ENCODE measurements at regions not wholly inside any gene's neighbourhood (a gene's known extent, or its start where the extent isn't known, plus 50 kb on each side); places are given as distances from the start of the nearest gene placed in this dataset.
"Not testable (repeated sequence)": the region's sequence is repeated elsewhere in the genome, so short reads cannot be mapped to it uniquely, and the experiment has no call there.

DNA sequence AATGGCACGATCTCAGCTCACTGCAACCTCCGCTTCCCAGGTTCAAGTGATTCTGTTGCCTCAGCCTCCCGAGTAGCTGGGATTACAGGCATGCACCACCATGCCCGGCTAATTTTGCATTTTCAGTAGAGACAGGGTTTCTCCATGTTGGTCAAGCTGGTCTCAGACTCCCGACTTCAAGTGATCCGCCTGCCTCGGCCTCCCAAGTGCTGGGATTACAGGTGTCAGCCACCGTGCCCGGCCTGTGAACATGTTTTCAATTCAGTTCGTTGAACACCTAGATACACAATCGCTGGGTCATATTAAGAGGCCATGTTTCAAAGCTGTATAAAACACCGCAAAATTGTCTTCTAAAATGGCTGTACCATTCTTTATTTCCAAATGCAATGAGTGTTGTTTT, 830.3 kb upstream of the TMPRSS15 start:
- not testable (repeated sequence) for FAIRE-seq

DNA sequence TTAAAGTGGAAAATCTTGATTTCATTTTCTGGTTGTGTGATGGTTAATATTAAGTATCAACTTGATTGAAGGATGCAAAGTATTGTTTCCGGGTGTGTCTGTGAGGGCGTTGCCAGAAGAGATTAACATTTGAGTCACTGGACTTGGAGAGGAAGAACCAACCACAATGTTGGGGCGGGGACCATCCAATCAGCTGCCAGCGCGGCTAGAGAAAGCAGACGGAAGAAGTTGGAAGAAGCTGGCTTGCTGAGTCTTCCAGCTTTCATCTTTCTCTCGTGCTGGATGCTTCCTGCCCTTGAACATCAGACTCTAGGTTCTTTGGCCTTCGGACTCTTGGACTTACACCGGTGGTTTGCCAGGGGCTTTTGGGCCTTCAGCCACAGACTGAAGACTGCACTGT, 832.6 kb upstream of the TMPRSS15 start:
- DNase-seq (ENCODE audit: low spot score) (no peak), FAIRE-seq (no peak)

More for the DNA sequence above, 830.3 kb upstream of the TMPRSS15 start:
- not testable (repeated sequence) for DNase-seq (ENCODE audit: low spot score)

DNA sequence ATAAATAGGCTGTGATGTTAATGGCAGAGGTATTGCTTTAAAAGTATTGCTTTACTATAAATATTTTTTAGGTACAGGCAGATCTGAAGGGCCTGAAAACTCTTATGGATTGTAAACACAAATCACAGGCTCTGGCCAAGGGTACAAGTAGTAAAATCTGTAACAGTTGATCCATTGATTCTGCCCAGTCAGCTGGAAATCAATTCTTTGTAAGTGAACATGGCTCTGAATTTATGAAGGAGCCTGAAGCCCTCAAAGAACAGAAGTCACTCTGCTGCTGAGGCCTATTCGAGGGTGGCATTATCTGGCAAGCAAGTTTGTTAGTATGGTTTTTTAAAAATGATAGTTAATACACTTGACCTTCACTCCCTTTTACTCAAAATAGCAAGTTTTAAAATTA, 834.0 kb upstream of the TMPRSS15 start:
- DNase-seq (ENCODE audit: low spot score) (no peak), FAIRE-seq (no peak)

DNA sequence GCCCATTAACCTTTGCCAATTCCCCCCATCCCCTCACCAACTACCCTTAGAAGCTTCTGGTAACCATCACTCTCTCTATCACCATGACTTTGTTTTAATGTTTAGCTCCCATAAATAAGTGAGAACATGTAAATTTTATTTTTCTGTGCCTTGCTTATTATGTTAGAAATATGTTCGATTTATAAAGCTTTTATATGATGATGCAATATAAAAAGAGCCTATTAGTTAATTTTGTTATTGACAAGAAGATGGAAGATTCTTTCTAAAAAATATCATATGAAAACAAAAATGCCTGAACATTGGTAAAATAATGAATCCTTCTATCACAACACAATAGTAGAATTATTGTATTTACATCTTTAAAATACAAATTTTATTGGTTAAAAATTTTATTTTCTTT, 836.1 kb upstream of the TMPRSS15 start:
- DNase-seq (ENCODE audit: low spot score) (no peak), FAIRE-seq (no peak)

DNA sequence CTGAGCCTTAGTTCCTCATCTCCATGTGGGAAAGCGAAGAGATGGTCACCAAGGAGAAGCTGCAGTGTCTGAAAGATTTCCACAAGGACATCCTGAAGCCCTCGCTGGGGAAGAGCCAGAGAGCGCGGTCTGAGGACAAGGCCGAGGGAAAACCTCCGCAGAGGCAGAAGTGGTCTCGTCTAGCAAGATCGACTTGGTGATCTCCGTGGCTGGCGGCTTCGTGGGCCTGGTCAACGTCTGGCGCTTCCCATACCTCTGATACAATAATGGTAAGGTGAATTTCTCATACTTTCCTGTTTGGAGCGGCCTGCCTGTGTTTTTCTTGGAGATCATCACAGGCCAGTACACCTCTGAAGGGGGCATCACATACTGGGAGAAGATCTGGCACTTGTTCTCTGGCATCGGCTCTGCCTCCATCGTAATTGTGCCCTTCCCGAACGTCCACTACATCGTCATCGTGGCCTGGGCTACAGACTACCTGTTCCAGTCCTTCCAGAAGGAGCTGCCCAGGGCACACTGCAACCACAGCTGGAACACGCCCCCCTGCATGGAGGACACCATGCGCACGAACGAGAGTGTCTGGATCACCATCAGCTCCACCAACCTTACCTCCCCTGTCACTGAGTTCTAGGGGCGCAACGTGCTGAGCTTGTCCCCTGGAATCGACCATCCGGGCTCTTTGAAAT, 841.1 kb upstream of the TMPRSS15 start:
- FAIRE-seq, result no peak
- no peak for DNase-seq (ENCODE audit: low spot score)

DNA sequence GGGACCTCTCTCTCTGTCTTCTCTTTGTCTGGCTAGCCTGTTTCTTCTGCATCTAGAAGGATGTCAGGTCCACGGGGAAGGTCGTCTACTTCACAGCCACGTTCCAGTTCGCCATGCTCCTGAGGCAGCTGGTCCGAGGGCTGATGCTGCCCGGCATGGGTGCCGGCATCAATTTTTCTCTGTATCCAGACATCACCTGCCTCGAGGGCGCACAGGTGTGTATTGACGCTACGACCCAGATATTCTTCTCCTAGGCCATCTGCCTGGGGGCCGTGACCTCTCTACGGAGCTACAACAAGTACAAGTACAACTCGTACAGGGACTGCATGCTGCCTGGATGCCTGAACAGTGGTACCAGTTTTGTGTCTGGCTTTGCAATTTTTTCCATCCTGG, 841.6 kb upstream of the TMPRSS15 start:
- FAIRE-seq (no peak), DNase-seq (ENCODE audit: low spot score) (no peak)

DNA sequence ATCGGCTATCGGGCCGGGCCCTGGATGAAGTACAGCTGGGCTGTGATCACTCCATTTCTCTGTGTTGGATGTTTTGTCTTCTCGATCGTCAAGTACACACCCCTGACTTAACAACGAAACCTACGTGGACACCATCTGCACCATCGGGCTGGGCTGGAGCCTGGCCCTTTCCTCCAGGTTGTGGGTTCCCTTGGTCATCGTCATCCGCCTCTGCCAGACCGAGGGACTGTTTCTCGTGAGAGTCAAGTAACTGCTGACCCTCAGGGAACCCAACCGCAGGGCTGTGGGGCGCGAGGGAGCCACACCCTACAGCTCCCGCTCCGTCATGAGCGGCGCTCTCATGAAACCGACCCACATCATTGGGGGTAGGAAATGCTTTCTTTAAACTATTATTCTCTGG, 842.4 kb upstream of the TMPRSS15 start:
- FAIRE-seq (no peak), DNase-seq (ENCODE audit: low spot score) (no peak)

DNA sequence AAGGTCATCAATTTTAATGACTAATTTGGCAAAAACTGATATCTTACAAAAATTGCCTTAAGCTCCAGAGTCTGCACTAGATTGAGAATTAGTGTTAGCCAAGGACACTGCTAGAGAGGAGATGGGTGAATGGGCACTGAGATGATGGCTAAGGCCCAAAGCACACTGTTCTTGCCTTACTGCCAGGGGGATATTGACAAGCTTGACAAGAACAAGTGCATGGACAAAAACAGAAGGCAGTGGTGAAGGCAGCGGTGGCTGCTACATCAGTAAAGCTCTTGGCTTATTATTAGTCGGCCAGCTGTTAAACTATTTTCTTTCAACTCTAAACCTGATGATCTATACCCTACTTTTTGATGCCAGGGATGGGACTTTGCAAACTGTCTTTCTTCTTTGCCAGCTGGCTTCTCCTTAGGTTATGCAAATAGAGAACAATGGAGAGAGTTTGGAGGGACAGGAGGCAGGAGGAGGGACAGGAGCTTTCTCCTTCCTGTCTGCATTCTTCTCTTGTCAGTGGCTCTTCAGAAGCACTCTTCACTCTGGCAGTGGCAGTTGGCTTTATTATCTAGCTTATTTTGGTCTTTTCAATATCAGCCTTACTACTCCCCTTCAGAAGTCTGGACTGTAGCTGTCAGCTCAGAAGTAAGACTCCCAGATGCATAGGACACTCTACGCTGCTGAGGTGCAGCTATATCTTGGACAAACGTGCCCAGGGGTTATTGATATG, 853.5 kb upstream of the TMPRSS15 start:
- no peak for DNase-seq (ENCODE audit: low spot score)
- FAIRE-seq, result no peak

DNA sequence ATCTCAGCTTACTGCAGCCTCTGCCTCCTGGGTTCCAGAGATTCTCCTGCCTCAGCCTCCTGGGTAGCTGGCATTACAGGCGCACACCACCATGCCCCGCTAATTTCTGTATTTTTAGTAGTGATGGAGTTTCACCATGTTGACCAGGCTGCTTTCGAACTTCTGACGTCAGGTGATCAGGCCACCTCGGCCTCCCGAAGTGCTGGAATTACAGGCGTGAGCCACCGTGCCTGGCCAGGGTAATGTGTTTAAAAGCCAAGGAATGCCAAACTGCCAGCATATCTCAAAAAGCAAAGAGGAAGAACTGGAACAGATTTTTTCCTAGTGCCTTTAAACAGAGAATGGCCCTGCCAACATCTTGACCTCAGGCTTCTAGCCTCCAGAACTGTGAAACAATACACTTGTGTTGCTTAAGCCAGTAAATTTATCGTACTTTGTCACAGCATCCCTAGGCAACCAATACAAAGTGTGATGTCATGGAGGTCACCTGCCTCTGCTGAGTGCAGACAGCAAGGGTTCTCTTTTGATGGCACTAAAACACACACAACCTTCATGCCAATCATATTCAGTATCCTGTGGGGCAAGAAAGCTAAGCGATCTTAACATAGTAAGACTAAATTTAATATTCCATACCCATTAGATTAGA, 858.3 kb upstream of the TMPRSS15 start:
- FAIRE-seq (no peak), DNase-seq (ENCODE audit: low spot score) (no peak)

DNA sequence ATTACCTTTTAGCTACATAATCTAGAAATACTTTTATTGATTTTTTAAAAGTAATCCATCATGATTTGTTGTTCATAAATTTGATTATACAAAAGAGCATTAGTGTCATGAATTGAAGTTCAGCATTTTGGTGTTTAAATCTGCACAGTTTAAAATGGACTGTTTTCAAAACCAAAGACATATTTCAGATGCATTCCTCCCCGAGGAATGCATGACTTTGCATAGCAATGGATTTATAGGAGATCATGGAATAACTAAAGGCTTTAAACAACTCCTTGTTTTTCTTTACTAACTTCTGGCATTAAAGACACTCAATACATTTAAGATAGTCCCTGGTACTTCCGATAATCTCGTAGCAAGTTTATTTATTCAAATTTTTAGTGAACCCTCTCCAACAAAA, 863.1 kb upstream of the TMPRSS15 start:
- FAIRE-seq (no peak), DNase-seq (ENCODE audit: low spot score) (no peak)

DNA sequence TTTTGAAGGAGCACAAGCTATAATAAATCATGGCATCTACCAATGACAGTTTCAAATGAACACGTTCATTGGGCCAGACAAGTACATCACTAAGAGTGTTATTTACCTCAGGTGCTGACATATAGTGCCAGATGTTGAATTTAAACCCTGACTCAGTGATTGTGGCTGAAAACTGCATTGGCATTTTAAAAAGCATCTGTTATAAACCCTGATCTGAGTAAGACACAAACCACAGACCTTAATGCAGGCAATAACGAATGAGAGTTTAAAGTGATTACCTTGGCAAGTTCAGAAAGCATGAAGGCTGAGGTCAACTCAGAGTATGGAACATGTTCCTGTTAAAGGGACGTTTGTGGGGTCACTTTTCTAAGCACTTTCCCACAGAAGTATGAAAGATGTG, 865.1 kb upstream of the TMPRSS15 start:
- FAIRE-seq, result no peak
- DNase-seq (ENCODE audit: low spot score), result no peak

DNA sequence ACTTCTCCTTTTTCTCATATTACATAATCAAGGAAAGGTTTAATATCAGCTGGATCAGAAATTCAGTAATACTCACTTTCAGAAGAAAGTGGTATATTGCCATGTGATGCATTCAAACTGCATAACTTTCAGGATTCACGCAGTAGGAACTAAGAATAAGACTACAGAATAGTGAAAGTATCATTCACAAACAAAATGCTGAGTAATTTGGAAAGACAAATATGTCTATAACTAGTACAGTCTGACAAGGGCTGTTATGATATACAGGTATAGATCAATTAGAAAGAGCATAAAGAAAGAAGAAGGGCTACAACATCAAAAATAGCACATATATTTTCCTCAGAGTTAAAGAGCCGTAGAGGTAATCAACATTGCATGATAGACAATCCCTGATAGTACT, 871.5 kb upstream of the TMPRSS15 start:
- DNase-seq (ENCODE audit: low spot score), result no peak
- no peak for FAIRE-seq

DNA sequence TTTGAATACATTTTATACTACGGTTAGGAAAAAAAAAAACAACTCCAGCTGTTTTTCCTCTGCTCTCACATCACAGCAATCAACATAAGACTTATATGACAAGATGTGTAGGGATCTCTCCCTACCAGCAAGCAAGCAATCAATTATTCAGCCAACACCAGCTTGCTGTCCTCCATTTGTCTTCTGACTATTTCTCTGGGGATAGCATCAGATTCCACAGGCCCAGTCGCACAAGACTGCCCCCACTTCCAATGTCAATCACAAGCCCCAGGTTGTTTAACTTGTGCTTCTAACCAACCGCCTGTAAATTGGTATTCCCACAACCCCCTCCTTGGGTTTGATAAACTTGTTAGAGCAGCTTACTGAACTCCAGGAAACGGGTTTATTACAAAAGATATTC, 873.1 kb upstream of the TMPRSS15 start:
- no peak for FAIRE-seq
- no peak for DNase-seq (ENCODE audit: low spot score)

DNA sequence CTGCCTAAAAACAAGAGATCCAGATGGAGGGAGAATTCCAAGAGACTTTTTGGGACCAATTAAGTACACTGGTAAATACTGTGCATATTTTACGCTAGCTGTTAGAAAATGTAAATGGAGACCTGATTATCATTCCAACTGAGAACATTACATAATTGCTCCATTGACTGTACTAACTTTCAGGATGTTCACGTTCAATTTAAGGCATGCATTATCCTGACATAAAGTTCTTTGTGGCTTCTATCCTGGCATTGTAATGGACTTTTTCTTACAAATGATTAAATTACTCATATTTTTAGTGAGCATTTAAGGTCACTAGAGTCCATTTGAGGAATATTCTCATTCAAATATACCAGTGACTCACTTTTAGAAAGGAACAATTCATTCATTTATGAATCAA, 883.3 kb upstream of the TMPRSS15 start:
- DNase-seq (ENCODE audit: low spot score), result no peak
- no peak for FAIRE-seq

DNA sequence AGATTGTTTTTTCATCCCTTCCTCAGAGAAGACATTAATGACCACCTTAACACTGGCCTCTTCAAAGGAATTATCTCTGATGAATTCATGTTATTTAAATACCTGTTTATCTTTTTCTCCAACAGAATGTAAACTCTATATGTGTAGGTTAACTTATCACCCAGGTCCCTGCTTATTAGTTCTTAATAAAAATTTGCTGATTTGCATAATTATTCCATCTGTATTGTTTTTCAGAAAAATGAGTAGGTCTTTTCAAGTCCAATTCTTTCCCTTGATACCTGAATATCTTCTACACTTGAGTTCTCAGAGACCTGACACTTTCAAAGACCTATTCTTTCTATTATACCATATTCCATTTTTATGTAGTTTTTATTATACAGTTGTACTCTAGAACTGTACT, 886.7 kb upstream of the TMPRSS15 start:
- FAIRE-seq, result no peak

DNA sequence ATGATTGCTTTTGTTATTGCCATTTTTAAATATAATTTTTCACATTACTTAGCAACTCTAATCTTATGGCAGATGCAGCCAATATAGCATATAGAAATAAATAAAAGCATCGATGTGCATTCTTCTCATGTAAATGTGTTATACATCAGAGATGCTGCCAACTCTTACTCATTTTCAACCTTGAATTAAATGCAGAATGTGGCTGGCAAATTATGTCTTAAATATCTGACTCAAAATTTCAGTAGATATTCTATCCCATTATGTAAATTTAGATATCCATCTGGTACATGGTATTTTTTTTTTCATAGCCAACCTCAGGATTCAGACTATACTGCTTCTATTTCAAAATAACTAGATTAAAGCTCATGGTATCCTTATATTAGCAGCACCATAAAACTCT, 916.7 kb upstream of the TMPRSS15 start:
- FAIRE-seq (no peak), DNase-seq (ENCODE audit: low spot score) (no peak)

More for the DNA sequence above, 886.7 kb upstream of the TMPRSS15 start:
- no peak for DNase-seq (ENCODE audit: low spot score)

DNA sequence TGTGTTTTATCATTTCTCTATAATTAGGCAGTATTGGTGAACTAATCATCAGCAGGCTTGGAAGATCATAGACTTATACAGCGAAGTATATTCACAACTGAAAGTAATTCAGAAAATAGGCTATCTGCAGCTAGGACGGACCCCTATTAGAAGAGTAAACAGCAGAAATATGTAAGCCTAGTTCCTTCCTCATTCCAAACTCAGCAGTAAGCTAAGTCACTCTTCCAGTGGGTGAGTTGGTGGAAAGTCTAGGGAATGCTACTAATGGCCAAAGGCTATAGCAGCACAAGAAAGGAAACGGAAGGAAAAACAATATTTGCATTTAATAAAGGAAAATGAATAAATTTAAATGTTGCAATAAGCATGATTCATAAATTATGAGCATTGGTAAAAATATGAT, 918.1 kb upstream of the TMPRSS15 start:
- FAIRE-seq (no peak), DNase-seq (ENCODE audit: low spot score) (no peak)

DNA sequence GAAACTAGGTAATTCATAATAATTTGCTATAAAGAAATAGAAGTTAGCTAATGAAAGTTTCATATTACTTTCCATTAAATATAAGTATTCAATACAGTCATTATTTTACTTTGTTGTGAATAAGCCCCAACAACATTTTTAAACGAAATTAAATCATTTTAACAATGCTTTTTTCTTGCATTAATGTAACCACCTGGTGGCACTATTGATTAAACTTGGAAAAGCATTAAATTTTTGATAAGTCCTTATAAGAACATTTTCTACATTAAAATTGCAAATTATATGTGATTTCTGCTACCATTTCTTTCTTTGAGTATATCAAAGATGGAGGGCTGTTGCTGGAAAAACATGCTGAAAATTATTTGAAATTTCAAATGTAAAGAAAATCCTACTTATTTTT, 918.8 kb upstream of the TMPRSS15 start:
- FAIRE-seq (no peak), DNase-seq (ENCODE audit: low spot score) (no peak)

DNA sequence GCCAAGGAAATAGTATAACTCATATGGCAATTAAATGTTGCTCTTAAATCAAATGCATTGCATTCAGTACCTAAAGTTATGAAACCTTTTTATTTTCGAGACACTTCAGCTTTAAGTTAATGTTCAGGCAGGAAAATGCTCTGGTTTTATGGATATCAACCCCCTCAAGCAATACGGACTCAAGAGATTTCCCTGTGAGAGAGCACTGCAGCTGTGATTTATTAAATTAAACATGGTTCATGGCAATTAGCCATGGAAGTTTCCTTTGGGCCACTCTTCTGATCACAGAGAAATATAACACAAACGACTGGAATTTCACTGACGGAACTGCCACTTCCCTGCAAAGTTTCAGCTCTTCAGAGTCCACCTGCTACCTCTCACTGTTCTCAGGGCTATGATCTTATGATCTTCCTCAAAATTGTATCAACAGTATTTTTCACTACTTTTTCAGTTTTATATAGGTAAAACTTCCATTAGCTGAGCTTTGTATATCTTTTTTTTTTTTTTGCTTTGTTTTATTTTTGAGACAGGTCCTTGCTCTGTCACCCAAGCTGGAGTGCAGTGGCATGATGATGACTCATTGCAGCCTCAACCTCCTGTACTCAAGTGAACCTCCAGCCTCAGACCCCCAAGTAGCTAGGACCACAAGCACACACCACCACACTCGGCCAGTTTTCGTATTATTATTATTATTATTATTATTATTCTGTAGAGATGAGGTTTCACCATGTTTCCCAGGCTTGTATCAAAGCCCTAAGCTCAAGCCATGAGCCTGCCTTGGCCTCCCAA, 923.1 kb upstream of the TMPRSS15 start:
- DNase-seq (ENCODE audit: low spot score), result no peak
- no peak for FAIRE-seq

DNA sequence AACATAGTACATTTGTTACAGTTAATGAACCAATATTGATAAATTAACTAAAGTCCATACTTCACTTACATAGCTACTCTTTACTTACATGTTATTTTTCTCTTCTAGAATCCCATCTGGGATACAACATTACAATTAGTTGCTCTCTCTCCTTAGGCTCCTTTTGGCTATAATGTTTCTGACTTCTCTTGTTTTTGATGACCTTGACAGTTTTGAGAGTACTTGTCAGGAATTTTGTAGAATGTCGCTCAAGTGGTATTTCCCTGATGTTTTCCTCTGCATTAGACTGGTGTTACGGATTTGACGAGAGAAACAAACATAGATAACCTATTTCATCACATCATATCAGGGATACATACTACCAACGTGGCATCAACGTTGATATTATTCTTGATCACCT, 925.4 kb upstream of the TMPRSS15 start:
- FAIRE-seq (no peak), DNase-seq (ENCODE audit: low spot score) (no peak)

DNA sequence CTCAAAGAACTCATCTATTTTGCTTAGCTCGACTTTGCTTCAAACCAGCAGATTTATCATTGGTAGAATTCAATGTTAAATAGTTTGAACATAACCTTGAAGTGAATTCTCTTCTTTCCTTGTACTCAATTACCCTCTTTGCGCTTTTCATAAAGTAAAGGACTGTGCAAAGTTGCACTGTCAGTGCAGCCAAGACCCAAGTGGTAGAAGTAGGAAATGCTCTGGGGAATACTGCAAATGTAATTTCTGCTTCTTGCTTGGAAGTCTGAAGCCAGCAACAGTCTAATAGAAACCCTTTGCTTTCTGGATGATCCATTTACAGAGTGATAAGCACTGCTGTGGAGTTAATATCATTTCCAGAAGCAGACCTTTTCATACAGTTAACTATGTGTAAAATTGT, 936.7 kb upstream of the TMPRSS15 start:
- FAIRE-seq, result no peak
- no peak for DNase-seq (ENCODE audit: low spot score)

DNA sequence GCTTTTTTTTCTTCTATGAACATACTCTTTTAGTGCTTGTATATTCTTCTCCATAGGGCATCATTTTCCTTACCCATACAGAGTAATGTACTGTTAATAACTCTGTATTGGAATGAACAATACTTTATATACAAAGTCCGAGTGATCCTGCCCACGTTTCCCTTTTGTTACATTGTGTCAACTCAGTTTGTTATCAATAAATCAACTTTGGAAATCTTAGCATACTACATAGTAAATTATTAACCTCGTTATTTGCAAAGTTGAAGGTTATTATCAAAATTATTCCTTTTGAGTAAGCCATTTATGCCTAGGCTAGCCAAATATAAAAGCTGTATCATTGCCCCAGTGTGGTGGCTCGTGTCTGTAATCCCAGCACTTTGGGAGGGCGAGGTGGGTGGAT, 937.4 kb upstream of the TMPRSS15 start:
- FAIRE-seq, result no peak
- no peak for DNase-seq (ENCODE audit: low spot score)

Measured in RCC 7860 (cell line).